Uterus (tissue), 2 donors: ENCODE measurements at regions not wholly inside any gene's neighbourhood (a gene's known extent, or its start where the extent isn't known, plus 50 kb on each side); places are given as distances from the start of the nearest gene placed in this dataset.

Experiments used
- POLR2A ChIP-seq, 2 donors: fragments of 450-650 bp; IDR thresholded peaks; one replicate each; pipeline ENCODE4 v1.6.1; 2016; ENCODE audit warnings: antibody characterized with exemption in 2 of 2, mild to moderate bottlenecking in 1 of 2, moderate library complexity in 1 of 2
- TF ChIP-seq, protein P1 (sequence below), 4 experiments: fragments of 200-600 bp in 2 of 4; fragments of 450-650 bp in 2 of 4; sonication (generic) in 2 of 4; IDR thresholded peaks; one replicate each; pipeline ENCODE4 v1.5.1; 2016 to 2019; ENCODE audit warnings: antibody characterized with exemption in 4 of 4, mild to moderate bottlenecking in 2 of 4, moderate library complexity in 1 of 4

DNA sequence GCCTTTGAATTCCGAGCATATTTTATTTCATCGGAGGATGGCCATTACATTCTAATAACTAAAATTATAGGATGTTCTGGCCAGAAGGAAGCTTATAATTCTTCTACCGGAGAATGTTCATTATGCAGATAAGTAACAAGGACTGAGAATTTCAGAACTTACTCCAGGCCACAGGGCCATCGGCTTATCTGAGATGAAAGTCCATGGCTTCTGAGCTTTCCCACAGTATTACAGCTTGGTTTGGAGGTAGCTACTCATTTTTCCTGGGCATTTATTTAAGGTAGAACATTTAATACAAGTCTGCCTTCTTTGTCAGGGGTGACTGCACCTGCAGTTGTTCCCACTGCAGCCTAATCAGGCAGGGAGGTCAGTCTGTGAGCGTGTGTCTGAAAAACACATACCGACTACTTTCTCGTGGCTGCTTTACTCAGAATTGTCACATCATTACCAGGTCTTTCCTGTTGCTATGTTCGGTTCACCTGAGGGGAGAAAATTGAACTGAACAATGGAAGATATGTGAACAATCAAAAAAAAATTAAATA, 219.7 kb upstream of the CPHXL start:
- TF ChIP-seq, protein P1, sequence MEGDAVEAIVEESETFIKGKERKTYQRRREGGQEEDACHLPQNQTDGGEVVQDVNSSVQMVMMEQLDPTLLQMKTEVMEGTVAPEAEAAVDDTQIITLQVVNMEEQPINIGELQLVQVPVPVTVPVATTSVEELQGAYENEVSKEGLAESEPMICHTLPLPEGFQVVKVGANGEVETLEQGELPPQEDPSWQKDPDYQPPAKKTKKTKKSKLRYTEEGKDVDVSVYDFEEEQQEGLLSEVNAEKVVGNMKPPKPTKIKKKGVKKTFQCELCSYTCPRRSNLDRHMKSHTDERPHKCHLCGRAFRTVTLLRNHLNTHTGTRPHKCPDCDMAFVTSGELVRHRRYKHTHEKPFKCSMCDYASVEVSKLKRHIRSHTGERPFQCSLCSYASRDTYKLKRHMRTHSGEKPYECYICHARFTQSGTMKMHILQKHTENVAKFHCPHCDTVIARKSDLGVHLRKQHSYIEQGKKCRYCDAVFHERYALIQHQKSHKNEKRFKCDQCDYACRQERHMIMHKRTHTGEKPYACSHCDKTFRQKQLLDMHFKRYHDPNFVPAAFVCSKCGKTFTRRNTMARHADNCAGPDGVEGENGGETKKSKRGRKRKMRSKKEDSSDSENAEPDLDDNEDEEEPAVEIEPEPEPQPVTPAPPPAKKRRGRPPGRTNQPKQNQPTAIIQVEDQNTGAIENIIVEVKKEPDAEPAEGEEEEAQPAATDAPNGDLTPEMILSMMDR (IDR thresholded peaks at IDR 0.05) = no peak
- no peak for TF ChIP-seq POLR2A (IDR thresholded peaks at IDR 0.05)
